ENCODE measurements at regions not wholly inside any gene's neighbourhood (a gene's known extent, or its start where the extent isn't known, plus 50 kb on each side); places are given as distances from the start of the nearest gene placed in this dataset.

- Histone ChIP-seq H3K79me2 (ENCODE audit: insufficient read depth, low read length) (no peaks in the 10 kb centered on the region), H2AFZ (ENCODE audit: low read length) (no peak overlapping the region), H3K27ac (ENCODE audit: low read depth, low read length, poor library complexity, severe bottlenecking) (no peak overlapping the region), H4K20me1 (ENCODE audit: insufficient read depth, low read length) (no peaks in the 10 kb centered on the region), H3K4me2 (ENCODE audit: low read length) (no peak overlapping the region), H3K4me1 (ENCODE audit: insufficient read depth, low read length, severe bottlenecking) (no peaks in the 10 kb centered on the region), H3K9ac (ENCODE audit: low read length) (no peak overlapping the region), H3K4me3 (ENCODE audit: low read depth, low read length, poor library complexity, severe bottlenecking) (no peak overlapping the region), H3K36me3 (ENCODE audit: insufficient read depth, low read length) (no peaks in the 10 kb centered on the region), H3K9me3 (ENCODE audit: low read length) (no peaks in the 10 kb centered on the region), H3F3A (ENCODE audit: insufficient read depth, low read length) (no peaks in the 10 kb centered on the region), H3K9me2 (ENCODE audit: low read depth, low read length) (no peaks in the 10 kb centered on the region), H3K27me3 (ENCODE audit: insufficient read depth, low read length) (no peaks in the 10 kb centered on the region)
- no peak for TF ChIP-seq CTCF (IDR thresholded peaks at IDR 0.05; ENCODE audit: low read length)
- no peak for TF ChIP-seq EZH2 (IDR thresholded peaks at IDR 0.05; ENCODE audit: borderline replicate concordance, low read length)
Observed at GRCh38 chr15:53102483-53102882, 312.3 kb upstream of the ONECUT1 start.

GRCh38 chr15:53080484-53080883, 290.3 kb upstream of the ONECUT1 start:
- Histone ChIP-seq H3K9ac (ENCODE audit: low read length) (no peak overlapping the region), H3K36me3 (ENCODE audit: insufficient read depth, low read length) (no peaks in the 10 kb centered on the region), H3F3A (ENCODE audit: insufficient read depth, low read length) (no peaks in the 10 kb centered on the region), H3K4me3 (ENCODE audit: low read depth, low read length, poor library complexity, severe bottlenecking) (no peak overlapping the region), H3K27ac (ENCODE audit: low read depth, low read length, poor library complexity, severe bottlenecking) (no peak overlapping the region), H3K9me3 (ENCODE audit: low read length) (no peaks in the 10 kb centered on the region), H3K79me2 (ENCODE audit: insufficient read depth, low read length) (no peaks in the 10 kb centered on the region), H3K9me2 (ENCODE audit: low read depth, low read length) (no peaks in the 10 kb centered on the region), H2AFZ (ENCODE audit: low read length) (no peak overlapping the region), H3K27me3 (ENCODE audit: insufficient read depth, low read length) (no peaks in the 10 kb centered on the region), H3K4me2 (ENCODE audit: low read length) (no peak overlapping the region), H3K4me1 (ENCODE audit: insufficient read depth, low read length, severe bottlenecking) (no peaks in the 10 kb centered on the region), H4K20me1 (ENCODE audit: insufficient read depth, low read length) (no peaks in the 10 kb centered on the region)
- no peak for TF ChIP-seq EZH2 (IDR thresholded peaks at IDR 0.05; ENCODE audit: borderline replicate concordance, low read length)
- no peak for TF ChIP-seq CTCF (IDR thresholded peaks at IDR 0.05; ENCODE audit: low read length)

DNA sequence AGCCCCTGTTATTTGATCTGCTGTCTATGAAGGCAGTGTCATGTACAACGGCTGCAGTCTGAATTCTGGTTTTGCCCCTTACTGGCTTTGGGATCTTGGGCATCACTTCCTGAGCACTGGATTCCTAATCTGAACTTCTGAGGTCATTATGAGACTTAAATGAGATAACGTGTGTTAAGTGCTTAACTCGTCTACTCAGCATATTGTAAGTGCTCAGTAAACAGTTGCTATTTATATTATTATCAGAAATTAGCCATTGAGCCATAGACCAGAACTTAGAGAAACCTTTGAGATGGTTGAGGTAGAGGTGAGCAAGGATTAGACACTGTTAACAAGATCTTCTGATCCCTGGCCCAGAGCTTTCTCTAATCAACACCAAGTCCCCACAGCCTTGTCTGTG, 284.1 kb upstream of the ONECUT1 start:
- no peak overlapping the region for H3K4me3 ChIP-seq (ENCODE audit: low read depth, low read length, poor library complexity, severe bottlenecking)
- H3K9me3 ChIP-seq (ENCODE audit: low read length): no peaks in the 10 kb centered on the region
- H3K9ac ChIP-seq (ENCODE audit: low read length): no peak overlapping the region
- TF ChIP-seq CTCF (IDR thresholded peaks at IDR 0.05; ENCODE audit: low read length) (no peak), EZH2 (IDR thresholded peaks at IDR 0.05; ENCODE audit: borderline replicate concordance, low read length) (no peak)
- no peaks in the 10 kb centered on the region for H3K9me2 ChIP-seq (ENCODE audit: low read depth, low read length)
- no peaks in the 10 kb centered on the region for H3K79me2 ChIP-seq (ENCODE audit: insufficient read depth, low read length)
- H3F3A ChIP-seq (ENCODE audit: insufficient read depth, low read length): no peaks in the 10 kb centered on the region
- H3K27me3 ChIP-seq (ENCODE audit: insufficient read depth, low read length): no peaks in the 10 kb centered on the region
- H3K4me1 ChIP-seq (ENCODE audit: insufficient read depth, low read length, severe bottlenecking): no peaks in the 10 kb centered on the region
- no peak overlapping the region for H2AFZ ChIP-seq (ENCODE audit: low read length)
- no peaks in the 10 kb centered on the region for H3K36me3 ChIP-seq (ENCODE audit: insufficient read depth, low read length)
- no peak overlapping the region for H3K4me2 ChIP-seq (ENCODE audit: low read length)
- no peak overlapping the region for H3K27ac ChIP-seq (ENCODE audit: low read depth, low read length, poor library complexity, severe bottlenecking)
- no peaks in the 10 kb centered on the region for H4K20me1 ChIP-seq (ENCODE audit: insufficient read depth, low read length)

Data from OCI-LY1 (cell line).